NK-92 treated with Interleukin-12 subunit alpha and Interleukin-12 subunit beta, amount 100 ng/mL, for 24 hours (cell line): ENCODE measurements at regions not wholly inside any gene's neighbourhood (a gene's known extent, or its start where the extent isn't known, plus 50 kb on each side); places are given as distances from the start of the nearest gene placed in this dataset.

Experiments
- DNase-seq: peaks from one replicate; lab custom pipeline; 2025; lab: John Stamatoyannopoulos, UW

- DNase-seq = no peak
Observed at GRCh38 chr4:138565576-138565975, 323.4 kb upstream of the SLC7A11 start.

GRCh38 chr4:138562544-138562991 lies 320.4 kb upstream of the SLC7A11 start:
- DNase-seq = no peak

GRCh38 chr4:138561906-138562305 lies 319.8 kb upstream of the SLC7A11 start:
- no peak for DNase-seq

GRCh38 chr4:138561276-138561880 lies 319.2 kb upstream of the SLC7A11 start:
- DNase-seq = no peak

GRCh38 chr4:138560448-138560847 lies 318.3 kb upstream of the SLC7A11 start:
- no peak for DNase-seq

- no peak for DNase-seq
Observed at GRCh38 chr4:138558886-138559285, 316.7 kb upstream of the SLC7A11 start.

- DNase-seq = no peak
Observed at GRCh38 chr4:138555584-138555983, 313.4 kb upstream of the SLC7A11 start.

GRCh38 chr4:138555108-138555507 lies 313.0 kb upstream of the SLC7A11 start:
- DNase-seq = no peak

DNA sequence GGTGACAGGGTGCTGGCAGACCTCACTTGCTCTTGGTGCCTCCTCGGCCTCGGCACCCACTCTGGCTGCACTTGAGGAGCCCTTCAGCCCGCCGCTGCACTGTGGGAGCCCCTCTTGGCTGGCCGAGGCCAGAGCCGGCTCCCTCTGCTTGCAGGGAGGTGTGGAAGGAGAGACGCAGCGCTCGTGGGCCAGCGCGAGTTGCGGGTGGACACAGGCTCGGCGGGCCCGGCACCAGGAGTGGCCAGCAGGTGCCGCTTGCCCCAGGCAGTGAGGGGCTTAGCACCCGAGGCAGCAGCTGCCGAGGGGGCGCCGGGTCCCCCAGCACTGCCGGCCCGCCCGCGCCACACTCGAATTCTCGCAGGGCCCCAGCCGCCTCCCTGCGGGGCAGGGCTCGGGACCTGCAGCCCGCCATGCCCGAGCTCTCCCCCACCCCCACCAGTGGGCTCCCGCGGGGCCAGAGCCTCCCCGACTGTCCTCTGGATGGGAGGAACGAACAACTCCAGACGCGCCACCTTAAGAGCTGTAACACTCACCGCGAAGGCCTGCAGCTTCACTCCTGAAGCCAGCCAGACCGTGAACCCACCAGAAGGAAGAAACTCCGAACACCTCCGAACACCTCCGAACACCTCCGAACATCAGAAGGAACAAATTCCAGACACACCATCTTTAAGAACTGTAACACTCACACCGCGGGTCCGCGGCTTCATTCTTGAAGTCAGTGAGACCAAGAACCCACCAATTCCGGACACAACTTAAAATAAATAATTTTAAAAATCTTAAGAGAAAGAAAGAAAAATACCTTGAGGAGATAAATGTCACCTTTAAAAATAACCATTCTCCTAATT lies 311.1 kb upstream of the SLC7A11 start:
- no peak for DNase-seq

DNA sequence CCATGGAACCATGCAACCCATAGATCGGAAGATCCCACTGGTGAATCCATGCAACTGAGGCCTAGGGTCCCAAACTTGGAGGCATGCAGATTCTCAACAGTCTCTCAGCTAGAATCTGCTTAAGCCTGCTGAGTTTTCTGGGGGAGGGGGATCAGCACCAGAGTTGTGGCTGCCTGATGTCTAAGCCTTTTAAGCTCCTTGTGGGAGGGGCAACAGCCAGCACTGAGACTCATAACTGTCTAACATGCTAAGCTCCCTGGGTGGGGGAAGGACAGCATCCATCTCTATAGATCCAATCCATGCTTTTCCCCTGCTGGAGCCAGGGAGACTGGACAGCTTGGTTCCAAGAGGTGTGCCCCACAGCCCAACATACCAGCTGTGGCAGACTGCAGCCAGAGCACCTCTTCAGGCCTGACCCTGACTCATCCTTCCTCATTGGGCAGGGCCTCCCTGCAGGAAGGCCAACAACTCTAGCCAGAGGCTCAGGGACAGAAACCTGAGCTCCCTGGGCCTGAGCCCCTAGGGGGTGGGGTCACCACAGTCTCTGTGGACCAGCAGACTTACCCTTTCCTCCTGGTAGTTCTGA lies 300.1 kb upstream of the SLC7A11 start:
- no peak for DNase-seq

DNA sequence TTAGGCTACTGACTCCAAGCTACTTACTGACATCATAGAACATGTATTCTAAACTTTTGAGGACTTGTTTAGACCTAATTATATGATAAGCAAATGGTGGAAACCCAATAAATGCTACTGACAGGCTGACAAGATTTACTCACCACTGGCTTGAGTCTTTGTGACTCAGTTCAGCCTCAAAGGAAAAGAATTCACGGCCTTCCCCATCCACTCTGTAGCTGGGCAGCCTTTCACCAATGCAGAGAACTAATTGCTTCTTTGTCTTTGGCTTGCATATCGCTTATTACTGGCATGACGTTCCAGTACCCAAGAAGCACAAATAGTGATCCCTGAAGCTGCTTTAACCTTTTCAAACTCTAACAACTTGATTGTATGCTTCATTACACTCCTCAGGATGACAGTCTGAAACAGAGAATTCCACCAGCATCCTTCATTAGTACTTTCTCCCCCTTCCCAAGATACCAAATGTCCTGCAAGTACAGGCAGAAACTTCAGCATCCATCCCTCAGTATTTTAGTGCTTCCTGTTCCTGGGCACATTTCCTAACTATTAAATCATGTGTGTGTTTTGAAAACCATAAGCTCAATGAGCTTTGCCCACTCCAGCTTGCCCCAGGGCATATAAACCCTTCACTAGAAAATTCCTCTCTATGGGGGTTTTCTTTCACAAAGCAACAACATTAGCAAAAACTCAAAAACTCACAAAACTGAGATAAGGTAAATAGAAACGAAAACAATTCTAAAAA lies 298.1 kb upstream of the SLC7A11 start:
- no peak for DNase-seq

DNA sequence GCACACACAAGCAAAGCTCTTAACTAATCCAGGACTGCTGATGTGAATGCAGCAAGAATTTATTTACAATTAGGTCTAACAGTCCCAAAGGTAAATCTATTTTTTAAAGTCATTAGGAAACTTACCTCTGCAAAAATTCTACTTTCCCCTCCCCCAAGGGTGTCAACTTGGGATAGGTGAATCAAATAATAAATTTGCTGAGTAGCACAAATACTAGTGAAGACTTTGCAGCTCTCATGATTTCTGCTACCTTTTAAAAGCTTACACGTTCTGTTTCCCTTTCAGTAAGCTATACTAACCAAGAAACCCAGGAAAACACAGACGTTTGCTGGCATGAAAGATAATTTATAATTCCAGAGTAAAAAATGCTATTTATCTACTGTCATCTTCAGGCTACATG lies 296.6 kb upstream of the SLC7A11 start:
- no peak for DNase-seq

- no peak for DNase-seq
Observed at GRCh38 chr4:138537731-138538490, 295.8 kb upstream of the SLC7A11 start.

- no peak for DNase-seq
Observed at GRCh38 chr4:138535316-138535715, 293.2 kb upstream of the SLC7A11 start.

DNA sequence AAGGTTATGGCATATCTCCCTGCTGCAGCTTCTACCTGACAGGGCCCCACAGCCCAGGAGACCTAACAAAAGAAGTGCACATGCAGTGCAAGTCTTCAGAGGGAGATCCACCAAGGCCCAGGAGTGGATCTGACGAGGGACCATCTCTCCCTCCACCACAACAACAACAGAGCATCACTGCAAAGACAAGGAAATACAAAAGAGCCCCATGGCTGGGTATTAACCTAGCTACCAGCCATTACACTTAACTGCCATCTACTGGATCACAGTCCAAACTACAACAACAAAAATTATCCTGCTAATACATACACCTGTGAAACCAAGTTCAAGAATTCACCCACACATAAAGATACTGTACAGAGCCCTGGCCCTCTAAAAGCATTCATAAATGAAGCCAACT lies 280.2 kb upstream of the SLC7A11 start:
- no peak for DNase-seq

DNA sequence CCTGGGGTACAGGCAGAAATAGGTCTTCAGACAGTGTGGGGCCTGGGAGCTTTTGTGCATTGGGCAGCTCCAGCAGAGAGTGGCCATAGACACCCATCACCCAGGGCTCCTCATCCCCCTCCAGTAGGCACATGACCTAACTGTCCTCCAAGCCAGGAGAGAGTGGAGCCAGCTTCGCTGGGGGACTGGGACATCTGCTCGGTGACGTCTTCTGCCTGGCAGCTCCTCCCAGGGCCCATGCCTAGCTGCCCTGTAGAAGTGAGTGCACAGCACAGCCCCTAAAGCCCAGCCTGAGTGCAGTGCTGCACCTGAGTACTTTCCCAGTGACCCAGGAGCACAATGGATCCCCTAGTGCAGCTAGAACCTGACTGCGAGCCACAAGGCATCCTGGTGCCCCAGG lies 279.7 kb upstream of the SLC7A11 start:
- no peak for DNase-seq

DNA sequence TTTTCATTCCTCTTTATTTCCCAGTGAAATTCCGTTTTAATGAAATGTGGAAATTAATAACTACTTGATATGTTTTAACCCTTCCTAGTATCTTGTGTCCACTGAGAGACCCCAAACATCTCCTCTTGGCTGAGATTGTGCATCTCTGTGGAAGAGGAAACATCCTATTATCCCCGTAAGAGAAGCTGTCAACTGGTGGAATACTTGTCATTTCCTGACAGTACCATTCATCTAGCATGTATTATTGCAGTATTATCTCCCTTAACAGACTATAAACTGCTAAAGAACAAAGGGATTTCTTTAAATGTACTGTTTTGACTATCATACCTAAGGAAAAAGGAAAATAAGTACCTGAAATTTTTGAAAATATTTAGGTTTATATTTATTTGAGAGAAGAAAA lies 277.3 kb upstream of the SLC7A11 start:
- no peak for DNase-seq

- no peak for DNase-seq
Observed at GRCh38 chr4:138513535-138513934, 271.4 kb upstream of the SLC7A11 start.

DNA sequence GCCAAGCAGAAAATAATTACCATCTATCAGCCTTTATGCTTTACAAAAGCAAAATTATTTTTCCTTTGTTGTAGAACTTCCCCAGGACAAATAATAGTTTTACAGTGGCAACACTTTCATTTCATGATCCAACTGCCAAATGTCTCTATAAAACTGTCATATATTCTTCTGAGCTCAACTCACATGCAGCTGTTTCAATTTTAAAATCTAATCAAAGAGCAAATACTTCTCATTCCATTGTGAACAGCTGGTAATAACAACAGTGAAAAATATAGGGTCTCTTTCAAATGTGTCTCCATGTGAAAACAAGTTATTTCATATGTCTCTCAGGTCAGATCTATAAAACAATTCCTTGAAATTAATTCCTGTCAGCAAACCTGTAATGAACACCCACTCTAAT lies 270.6 kb upstream of the SLC7A11 start:
- no peak for DNase-seq

- DNase-seq = no peak
Observed at GRCh38 chr4:138510053-138510452, 267.9 kb upstream of the SLC7A11 start.

DNA sequence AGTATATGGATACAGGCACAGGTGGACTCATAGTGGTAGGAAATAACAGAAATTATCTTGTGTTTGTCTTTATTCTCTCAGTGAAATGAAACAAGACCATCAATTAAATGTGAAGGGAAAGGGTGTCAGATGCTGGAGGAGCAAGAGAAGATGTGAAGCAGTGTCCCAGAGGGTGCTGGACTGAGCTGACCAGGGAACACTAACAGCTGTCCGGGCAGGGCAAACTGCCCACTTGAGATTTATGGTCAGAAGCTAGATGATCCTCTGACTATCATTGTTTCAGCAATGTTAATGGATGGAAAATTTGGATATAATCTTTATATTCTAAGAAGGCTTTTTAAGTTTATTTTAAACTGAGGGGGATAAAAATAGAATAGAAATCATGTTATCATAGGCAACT lies 267.2 kb upstream of the SLC7A11 start:
- DNase-seq = no peak

DNA sequence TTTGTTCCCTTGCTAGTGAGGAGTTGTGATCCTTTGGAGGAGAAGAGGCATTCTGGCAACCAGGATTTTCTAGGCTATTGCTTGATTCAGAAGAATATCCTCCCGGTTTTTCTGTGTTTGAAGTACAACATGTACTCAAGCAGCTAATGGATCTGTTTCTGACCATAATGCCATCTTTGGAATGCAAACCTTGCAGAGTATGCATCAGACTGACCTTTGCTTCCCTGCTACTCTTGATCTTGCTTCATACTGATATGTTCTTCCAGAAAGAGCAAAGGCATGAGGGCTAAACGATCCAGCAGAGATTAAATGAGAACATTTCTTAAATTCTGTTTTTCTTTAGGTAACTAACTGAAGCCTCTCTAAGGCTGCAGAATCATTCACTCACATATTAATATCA lies 265.4 kb upstream of the SLC7A11 start:
- DNase-seq = no peak
